NCI-H526 treated with DMSO at 0.1 percent for 48 hours (cell line): ENCODE measurements at regions not wholly inside any gene's neighbourhood (a gene's known extent, or its start where the extent isn't known, plus 50 kb on each side); places are given as distances from the start of the nearest gene placed in this dataset.
A peak's percentile ranks its signal among the peaks of the same experiment; 100 is the strongest.
"Not testable (repeated sequence)": the region's sequence is repeated elsewhere in the genome, so short reads cannot be mapped to it uniquely, and the experiment has no call there.

Experiments
- DNase-seq: peaks from one replicate; lab custom pipeline; 2025; lab: John Stamatoyannopoulos, UW

- DNase-seq = peak; percentile 82
These were observed 116.6 kb downstream of the QRSL1 start for GRCh38 chr6:106745824-106746582.

- no peak for DNase-seq
These were observed 115.9 kb downstream of the QRSL1 start for GRCh38 chr6:106745197-106745770.

- no peak for DNase-seq
These were observed 115.4 kb downstream of the QRSL1 start for GRCh38 chr6:106744781-106745180.

GRCh38 chr6:106744029-106744428 is 114.7 kb downstream of the QRSL1 start:
- not testable (repeated sequence) for DNase-seq

- no peak for DNase-seq
These were observed 114.2 kb downstream of the QRSL1 start for GRCh38 chr6:106743612-106744011.

GRCh38 chr6:106740287-106740686 is 110.9 kb downstream of the QRSL1 start:
- no peak for DNase-seq

GRCh38 chr6:106739387-106739786 is 110.0 kb downstream of the QRSL1 start:
- DNase-seq = no peak

- no peak for DNase-seq
These were observed 107.1 kb downstream of the QRSL1 start for GRCh38 chr6:106736502-106736901.

GRCh38 chr6:106735828-106736227 is 106.5 kb downstream of the QRSL1 start:
- DNase-seq = no peak

GRCh38 chr6:106735136-106735633 is 105.8 kb downstream of the QRSL1 start:
- DNase-seq = no peak

- DNase-seq = no peak
These were observed 104.0 kb downstream of the QRSL1 start for GRCh38 chr6:106733386-106733785.

- no peak for DNase-seq
These were observed 103.1 kb downstream of the QRSL1 start for GRCh38 chr6:106732376-106732940.

GRCh38 chr6:106731843-106732160 is 102.4 kb downstream of the QRSL1 start:
- DNase-seq = no peak

GRCh38 chr6:106731144-106731842 is 101.9 kb downstream of the QRSL1 start:
- no peak for DNase-seq

- DNase-seq = no peak
These were observed 101.3 kb downstream of the QRSL1 start for GRCh38 chr6:106730718-106731117.

GRCh38 chr6:106730264-106730663 is 100.9 kb downstream of the QRSL1 start:
- no peak for DNase-seq

GRCh38 chr6:106729841-106730240 is 100.5 kb downstream of the QRSL1 start:
- DNase-seq = peak; percentile 30

- no peak for DNase-seq
These were observed 99.0 kb downstream of the QRSL1 start for GRCh38 chr6:106728296-106728870.

GRCh38 chr6:106727480-106728149 is 98.2 kb downstream of the QRSL1 start:
- no peak for DNase-seq

- no peak for DNase-seq
These were observed 95.5 kb downstream of the QRSL1 start for GRCh38 chr6:106724848-106725247.

GRCh38 chr6:106724337-106724736 is 95.0 kb downstream of the QRSL1 start:
- DNase-seq = no peak

GRCh38 chr6:106723419-106723818 is 94.0 kb downstream of the QRSL1 start:
- DNase-seq = not testable (repeated sequence)
